GM18499 (cell line): ENCODE measurements at regions not wholly inside any gene's neighbourhood (a gene's known extent, or its start where the extent isn't known, plus 50 kb on each side); places are given as distances from the start of the nearest gene placed in this dataset.
"Not testable (repeated sequence)": the region's sequence is repeated elsewhere in the genome, so short reads cannot be mapped to it uniquely, and the experiment has no call there.

ENCODE experiments used
- ATAC-seq: cut with Tn5 transposase; IDR thresholded peaks from one replicate; pipeline ENCODE4 v1.9.1; 2021; ENCODE audit warnings: moderate number of reproducible peaks; ENCODE audit not compliant: insufficient read depth, unreplicated experiment

DNA sequence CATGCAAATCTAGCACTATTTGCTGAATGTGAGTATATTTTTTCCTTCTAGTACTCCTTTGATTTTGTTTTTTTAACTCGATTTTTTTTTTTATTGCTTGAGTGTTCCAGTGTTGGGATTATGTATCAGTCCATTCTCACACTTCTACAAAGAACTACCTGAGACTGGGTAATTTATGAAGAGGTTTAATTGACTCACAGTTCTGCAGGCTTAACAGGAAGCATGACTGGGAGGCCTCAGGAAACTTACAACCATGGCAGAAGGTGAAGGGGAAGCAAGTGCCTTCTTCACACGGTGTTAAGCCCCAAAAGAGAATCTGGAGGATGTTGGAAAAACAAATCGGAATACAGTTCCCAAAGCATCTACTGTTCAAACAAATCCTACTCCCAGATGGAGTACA is 69.1 kb downstream of the ZNF518B start:
- not testable (repeated sequence) for ATAC-seq

GRCh38 chr4:10385994-10386394 is 71.2 kb downstream of the ZNF518B start:
- ATAC-seq, result no peak

GRCh38 chr4:10384974-10385373 is 72.3 kb downstream of the ZNF518B start:
- no peak for ATAC-seq

DNA sequence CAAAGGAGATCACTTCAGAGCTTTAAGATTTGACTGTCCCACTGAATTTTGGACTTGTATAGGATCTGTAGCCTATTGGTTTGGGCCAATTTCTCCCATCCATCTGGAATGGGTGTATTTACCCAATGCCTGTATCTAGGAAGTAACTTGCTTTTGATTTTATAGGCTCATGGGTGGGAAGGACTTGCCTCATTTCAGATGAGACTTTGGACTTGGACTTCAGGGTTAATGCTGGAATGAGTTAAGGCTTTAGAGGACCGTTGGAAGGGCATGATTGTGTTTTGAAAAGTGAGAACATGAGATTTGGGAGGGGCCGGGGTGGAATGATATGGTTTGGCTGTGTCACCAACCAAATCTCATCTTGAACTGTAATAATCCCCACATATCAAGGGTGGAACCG is 73.8 kb downstream of the ZNF518B start:
- ATAC-seq, result no peak

GRCh38 chr4:10382171-10382570 is 75.1 kb downstream of the ZNF518B start:
- ATAC-seq, result not testable (repeated sequence)

DNA sequence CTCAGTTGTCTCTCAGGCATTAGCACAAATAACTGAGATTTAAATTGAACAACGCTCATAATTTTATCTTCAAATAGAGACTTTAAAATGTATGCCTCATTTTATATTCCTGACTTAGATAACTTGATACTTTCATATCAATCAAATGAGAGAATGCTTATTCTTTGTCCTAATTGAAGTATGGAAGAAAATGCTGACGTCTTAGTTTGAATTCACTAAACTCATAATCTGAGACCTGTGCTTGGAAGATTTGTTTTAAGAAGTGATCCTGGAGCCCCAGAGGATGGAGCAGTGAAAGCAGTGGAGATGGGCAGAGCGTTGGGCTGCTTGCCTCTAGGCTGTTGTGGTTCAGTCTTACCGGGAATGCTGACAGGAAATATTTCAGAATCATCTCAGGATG is 76.1 kb downstream of the ZNF518B start:
- ATAC-seq, result no peak

GRCh38 chr4:10380735-10381134 is 76.5 kb downstream of the ZNF518B start:
- no peak for ATAC-seq

DNA sequence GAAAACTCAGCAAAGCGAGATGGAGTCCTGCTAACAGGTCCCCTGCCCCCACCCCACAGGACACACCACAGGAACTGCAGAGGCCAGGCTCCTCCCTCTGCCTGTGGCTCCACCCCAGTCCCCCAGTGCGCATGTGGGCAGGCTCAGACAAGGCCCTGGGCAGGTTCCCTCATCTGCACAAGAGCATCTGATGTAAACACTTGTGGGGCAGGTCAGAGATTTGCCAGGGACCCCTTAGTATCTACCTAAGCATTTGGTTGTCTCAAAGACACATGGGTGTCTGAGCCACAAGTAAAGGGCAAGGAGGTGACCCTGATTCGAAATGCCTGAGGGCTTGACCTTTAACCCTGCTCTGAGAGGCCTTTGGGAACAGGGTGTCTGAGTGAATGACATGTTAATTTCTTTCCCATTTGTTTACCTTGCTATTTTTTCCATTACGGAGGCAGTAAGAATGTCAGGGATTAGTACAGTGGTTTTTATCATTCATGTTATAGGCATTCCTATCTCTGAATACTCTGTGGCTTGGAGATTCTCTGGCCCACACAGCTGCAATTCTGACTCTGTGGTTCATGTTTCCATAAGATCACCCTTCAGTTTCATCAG is 85.3 kb downstream of the ZNF518B start:
- ATAC-seq, result no peak

DNA sequence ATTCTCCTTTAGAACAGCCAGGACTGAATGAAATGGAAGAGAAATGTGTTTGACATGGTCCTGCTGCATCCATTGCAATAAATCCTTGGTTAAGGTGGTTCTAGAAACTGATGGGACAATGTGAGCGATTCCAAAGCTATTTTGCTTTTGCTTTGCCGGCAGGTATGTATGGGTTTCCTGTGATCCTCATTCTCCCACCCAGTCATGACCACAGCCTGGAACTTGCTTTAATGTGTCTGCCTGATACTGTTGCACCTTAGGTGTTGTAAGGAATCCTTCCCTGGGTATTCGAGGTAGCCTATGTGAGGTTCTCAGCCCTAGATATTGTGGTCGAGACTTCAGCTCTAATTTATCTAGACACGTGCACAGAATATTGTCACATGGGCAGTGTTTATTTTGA is 86.1 kb downstream of the ZNF518B start:
- no peak for ATAC-seq

DNA sequence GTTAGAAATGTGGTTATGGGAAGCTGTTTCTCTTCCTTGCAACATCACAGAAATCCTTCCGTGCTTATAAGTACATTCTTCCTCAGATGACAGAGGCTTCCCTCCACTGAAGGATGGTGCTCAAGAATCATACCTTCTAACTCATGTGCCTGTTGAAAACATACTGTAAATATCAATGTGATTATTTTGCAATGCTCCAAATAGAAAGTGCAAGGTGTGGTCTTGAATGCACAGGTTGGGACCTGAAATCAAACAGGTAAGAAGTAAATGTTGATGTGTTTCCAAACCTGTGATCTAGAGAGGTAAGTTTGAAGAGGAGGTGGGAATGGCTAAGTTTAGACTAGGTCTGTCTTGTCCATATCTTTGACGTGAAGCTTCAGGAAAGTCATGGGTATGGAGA is 87.7 kb downstream of the ZNF518B start:
- no peak for ATAC-seq

- no peak for ATAC-seq
Measured at GRCh38 chr4:10366628-10367027, 90.6 kb downstream of the ZNF518B start.

DNA sequence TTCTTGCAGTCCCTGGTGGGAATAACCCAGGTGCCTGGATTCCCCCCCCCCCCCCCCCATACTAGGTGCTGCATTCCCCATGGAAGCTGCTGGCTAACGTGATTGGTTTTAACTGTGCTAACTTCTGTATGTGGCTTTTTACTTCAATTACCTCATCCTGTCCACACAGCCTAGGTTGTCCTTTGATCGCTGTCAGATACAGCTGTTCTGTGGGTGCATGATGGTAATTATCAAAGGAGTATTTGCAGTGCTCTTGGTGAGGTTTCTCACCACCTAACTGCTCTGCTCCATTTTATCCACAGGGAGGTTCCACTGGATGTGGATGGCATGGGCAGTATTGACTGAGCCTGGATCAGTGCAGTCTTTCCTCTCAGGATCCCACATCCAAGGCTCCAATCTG is 93.0 kb downstream of the ZNF518B start:
- ATAC-seq, result no peak

GRCh38 chr4:10354746-10355145 is 102.5 kb downstream of the ZNF518B start:
- no peak for ATAC-seq

DNA sequence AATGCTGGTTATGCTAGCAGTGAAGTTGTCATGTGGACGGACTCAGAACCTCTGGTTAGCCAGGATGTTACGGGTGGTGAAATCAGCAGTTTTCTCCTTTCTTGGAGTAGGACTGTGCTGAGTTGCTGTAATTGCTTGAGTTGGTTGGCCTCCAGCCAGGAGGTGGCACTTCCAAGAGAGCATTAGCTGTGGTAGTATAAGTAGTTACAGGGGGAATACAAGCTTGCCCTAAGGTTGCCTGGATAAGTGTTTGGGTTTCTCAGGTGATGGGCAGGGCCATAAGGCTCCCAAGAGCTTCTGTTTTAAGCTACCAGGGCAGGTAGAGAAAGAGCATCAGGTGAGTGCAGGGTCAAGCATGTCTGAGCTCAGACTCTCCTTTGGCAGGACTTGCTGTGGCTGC is 103.0 kb downstream of the ZNF518B start:
- ATAC-seq, result no peak

GRCh38 chr4:10353110-10353509 is 104.1 kb downstream of the ZNF518B start:
- ATAC-seq, result no peak

DNA sequence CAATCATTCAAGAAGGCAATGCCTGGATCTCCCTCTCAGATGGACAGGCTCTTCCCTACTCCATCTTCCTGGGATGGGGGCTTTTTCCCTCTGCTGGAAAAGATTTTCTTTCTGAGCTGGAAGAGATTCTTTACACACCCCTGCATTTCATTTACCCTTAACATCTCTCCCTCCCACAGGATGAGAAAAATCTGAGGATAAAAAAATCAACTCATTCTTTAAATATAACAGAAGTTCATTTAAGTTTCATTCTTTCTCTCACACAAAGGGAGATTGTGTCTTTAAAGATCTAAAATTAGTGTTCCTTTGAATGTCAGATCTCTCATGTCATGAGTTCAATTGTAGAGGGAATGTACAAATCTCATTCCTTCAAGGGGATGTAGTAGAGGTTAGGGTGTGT is 109.0 kb downstream of the ZNF518B start:
- ATAC-seq, result no peak

DNA sequence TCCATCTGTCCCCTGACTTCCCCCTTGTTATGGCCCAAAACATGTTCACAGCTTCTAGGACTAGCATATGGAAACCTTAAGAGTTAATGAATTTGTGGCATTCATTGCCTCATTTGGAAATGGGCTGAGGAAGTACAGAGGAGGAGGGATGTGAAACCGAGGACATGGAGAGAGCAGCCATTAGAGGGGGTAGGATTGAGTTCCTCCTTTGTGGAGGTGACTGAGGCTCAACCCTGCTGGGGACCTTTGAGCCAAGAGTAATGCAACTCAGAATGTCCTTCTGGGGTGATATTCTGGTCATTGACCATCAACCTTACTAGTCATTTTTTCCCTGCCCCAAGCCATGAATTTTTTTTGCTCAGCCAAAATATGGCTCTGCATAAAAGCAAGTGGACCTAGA is 109.4 kb downstream of the ZNF518B start:
- ATAC-seq, result no peak

DNA sequence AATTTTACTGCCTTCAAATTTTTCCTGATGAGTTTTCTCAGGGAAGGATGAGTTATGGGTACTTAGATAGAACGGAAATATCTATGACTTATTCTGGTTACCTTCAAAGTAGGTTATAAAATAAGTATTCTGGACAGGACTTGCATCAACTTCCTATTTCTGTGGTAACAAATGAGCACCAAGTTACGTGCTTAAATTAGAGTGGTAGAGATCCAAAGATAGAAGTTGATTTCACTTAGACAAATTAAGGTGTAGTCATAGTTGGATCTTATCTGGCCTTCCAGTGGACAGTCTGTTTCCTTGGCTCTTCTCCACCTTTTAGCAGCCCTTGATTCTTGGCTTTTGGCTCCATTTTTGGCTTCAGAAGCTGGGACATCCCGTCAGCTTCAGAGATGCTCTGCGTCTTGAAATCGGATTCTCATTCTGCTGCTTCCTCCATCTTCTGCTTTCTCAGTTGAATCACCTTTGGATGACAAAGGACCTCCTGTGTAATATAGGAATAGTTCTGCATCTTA is 109.9 kb downstream of the ZNF518B start:
- no peak for ATAC-seq

DNA sequence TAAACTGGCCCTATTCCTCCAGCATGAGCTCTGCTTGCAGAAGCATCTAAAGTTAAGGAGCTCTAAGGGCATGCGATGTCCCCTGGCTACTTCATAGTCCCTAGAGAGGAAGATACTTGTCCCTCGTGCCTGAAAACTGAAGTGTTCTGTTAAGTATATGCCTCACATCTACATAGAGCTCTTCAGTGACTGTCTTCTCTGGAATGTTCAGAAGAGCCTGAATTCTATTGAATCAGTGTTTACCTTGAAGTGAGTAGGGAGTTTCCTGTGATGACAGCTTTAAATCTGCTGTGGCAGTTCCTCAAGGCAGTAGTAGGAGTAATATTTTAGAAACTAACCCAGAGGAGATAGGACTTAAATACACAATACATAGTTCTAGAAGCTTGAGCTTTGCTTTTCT is 111.2 kb downstream of the ZNF518B start:
- no peak for ATAC-seq

- no peak for ATAC-seq
Measured at GRCh38 chr4:10345381-10345784, 111.8 kb downstream of the ZNF518B start.

GRCh38 chr4:10344824-10345223 is 112.4 kb downstream of the ZNF518B start:
- ATAC-seq, result no peak

GRCh38 chr4:10343656-10344055 is 113.6 kb downstream of the ZNF518B start:
- no peak for ATAC-seq

DNA sequence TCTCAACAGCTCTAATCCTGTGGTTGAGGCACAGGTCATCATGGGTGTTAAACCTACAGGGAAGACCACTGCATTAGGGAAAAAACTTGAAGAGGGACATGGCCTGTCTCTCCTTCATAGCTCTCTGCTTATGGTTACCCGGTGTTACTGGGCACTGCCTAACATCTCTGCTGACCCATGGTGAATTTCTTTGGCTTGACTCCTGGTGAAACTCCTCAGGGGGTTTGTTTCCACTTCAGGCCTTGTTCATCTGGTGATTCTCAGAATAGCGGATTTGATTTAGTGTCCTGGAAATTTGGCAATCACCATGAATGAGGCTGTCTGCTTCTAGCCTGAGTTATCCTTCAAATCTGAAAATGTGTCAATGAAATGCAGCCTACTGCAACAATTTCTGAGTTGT is 114.4 kb downstream of the ZNF518B start:
- ATAC-seq, result no peak
